Stimulated activated naive CD8-positive, alpha-beta T cell treated with anti-CD3 and anti-CD28 coated beads, Interleukin-15, Interleukin-2, amounts not matched to agents 100 ng/mL and 50 ng/mL, for 24 hours (primary cell): ENCODE measurements at regions not wholly inside any gene's neighbourhood (a gene's known extent, or its start where the extent isn't known, plus 50 kb on each side); places are given as distances from the start of the nearest gene placed in this dataset.
A peak's percentile ranks its signal among the peaks of the same experiment; 100 is the strongest.
"Not testable (repeated sequence)": the region's sequence is repeated elsewhere in the genome, so short reads cannot be mapped to it uniquely, and the experiment has no call there.

ENCODE experiments used
- H3K27ac Mint-ChIP-seq: one replicate; pipeline ENCODE4 v1.8.0; 2021; ENCODE audit warnings: mild to moderate bottlenecking, mixed read lengths
- H3K27me3 Mint-ChIP-seq: one replicate; pipeline ENCODE4 v1.8.0; 2021; ENCODE audit warnings: mixed read lengths
- H3K36me3 Mint-ChIP-seq: one replicate; pipeline ENCODE4 v1.8.0; 2021; ENCODE audit warnings: low read depth, mixed read lengths
- H3K4me1 Mint-ChIP-seq: one replicate; pipeline ENCODE4 v1.8.0; 2021; ENCODE audit warnings: low read depth, mixed read lengths
- H3K4me3 Mint-ChIP-seq: one replicate; pipeline ENCODE4 v1.8.0; 2021; ENCODE audit warnings: mild to moderate bottlenecking, mixed read lengths
- H3K9me3 Mint-ChIP-seq: one replicate; pipeline ENCODE4 v1.8.0; 2021; ENCODE audit warnings: mixed read lengths

DNA sequence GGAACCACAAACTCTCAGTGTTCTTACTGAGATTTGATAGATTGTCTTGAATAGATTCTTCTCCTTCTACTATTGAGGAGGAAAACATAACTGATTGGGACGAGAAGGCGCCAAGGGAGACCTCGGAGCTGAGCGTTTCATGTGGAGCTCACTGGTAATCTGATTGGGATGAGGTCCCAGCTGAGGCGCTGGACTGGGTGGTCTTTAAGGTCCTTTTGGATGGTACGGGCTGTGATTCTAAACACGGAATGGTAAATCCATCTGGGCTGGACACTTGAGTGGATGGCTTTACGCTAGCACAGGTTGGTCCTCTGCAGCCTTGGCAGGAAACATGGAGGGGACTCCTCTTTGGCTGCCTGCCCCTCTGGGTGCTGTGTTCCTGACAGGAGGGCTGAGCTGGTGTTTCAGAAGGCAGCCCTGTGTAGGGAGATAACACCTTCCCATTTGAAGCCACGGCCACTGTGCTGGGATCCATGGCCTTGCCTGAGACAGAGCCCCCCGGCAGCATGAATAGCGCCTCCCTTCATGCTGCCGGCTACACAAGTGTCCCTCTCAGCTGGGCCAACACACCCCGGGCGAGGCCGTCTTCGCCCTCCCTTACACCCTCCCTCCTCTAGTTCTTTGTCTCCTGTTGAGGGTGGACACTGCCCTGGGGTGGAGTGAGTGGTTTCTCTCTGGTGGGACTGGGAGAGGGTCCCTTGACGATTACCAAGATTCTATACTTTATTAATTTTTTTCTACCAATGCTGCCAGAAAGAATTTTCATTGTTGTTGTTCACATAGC is 203.2 kb upstream of the SHH start:
- Mint-ChIP-seq H3K4me1 (peaks cover 14% of the 10 kb centered on the region), H3K4me3 (no peak overlapping the region), H3K27ac (no peak overlapping the region), H3K27me3 (no peaks in the 10 kb centered on the region), H3K36me3 (no peaks in the 10 kb centered on the region), H3K9me3 (peaks cover 15% of the 10 kb centered on the region)

DNA sequence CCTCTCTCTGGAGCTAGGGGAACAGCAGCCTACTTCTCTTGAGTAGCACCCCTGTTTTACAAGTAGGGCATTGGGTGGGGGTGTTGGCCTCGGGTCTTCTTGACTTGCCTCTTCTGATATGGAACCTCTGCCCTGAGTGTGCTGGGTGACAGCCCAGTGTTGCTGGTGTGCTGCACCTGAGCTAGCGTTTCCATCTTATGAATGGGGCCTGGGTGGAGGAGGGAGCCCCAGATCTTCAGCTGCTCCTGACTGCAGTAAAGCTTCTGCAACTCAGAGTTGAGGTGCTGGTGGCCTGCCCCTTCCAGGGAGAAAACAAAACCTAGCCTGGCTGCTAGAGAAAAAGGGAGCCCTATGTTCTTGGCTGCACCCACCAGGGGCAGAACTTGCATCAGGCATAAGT is 202.5 kb upstream of the SHH start:
- Mint-ChIP-seq H3K9me3 (peaks cover 20% of the 10 kb centered on the region), H3K4me1 (peaks cover 8% of the 10 kb centered on the region), H3K36me3 (no peaks in the 10 kb centered on the region), H3K4me3 (no peak overlapping the region), H3K27me3 (no peaks in the 10 kb centered on the region), H3K27ac (no peak overlapping the region)

DNA sequence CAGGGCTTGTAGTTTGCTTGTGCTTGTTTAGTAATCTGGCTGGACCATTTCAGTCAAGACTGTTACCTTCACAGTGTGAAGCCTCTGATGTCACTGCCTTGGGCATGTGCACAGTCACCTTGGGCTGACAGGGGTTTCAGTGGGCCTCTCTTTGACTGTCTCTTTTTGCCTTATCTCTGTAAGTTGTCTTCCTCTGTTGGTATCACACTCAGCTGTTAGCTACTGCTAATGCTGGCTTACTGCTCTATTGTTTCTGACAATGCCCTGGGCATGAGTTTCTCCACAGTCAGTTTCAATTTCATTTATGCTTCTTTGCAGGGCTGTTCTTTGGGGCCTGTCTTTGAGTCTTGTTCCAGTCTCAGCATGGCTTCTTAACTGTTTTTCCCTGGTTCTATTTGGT is 201.9 kb upstream of the SHH start:
- Mint-ChIP-seq H3K27me3 (no peaks in the 10 kb centered on the region), H3K4me3 (no peak overlapping the region), H3K36me3 (no peaks in the 10 kb centered on the region), H3K9me3 (peaks cover 23% of the 10 kb centered on the region), H3K27ac (no peak overlapping the region), H3K4me1 (peaks cover 5% of the 10 kb centered on the region)

DNA sequence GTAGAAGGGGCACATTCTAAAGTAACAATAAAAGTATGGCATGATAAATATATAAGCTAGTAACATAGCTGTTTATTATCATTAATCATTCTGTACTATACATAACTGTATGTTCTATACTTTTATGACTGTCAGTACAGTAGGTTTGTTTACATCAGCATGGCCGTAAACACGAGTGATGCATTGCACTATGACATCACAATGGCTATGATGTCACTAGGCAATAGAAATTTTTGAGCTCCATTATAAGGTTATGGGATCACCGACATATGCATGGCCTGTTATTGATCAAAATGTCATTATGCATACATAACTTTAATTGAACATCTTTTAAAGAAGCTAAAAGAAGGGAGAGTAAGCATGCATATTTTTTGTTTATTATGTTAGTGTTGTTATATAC is 200.1 kb upstream of the SHH start:
- H3K27me3 Mint-ChIP-seq = no peaks in the 10 kb centered on the region
- peaks cover 16% of the 10 kb centered on the region for H3K9me3 Mint-ChIP-seq
- H3K36me3 Mint-ChIP-seq = no peaks in the 10 kb centered on the region

DNA sequence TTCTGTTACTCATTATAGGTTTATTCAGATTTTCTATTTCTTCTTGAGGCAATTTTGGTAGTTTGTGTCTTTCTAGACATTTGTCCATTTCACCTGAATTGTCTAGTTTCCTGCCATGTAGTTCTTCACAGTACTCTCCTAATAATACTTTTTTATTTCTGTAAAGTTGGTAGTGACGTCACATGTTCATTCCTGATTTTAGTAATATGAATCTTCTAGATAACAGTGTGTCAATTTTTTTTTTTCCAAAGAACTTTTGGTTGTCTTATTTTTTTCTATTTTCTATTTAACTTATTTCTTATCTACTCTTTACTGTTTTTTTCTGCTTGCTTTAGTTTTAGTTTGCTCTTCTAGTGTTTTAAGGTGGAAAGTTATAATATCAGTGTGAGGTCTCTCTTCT is 197.3 kb upstream of the SHH start:
- peaks cover 16% of the 10 kb centered on the region for H3K9me3 Mint-ChIP-seq
- peaks cover 5% of the 10 kb centered on the region for H3K4me1 Mint-ChIP-seq
- no peak overlapping the region for H3K4me3 Mint-ChIP-seq

More for the DNA sequence above, 200.1 kb upstream of the SHH start:
- Mint-ChIP-seq H3K4me1 (peaks cover 5% of the 10 kb centered on the region), H3K27ac (no peak overlapping the region), H3K4me3 (no peak overlapping the region)

DNA sequence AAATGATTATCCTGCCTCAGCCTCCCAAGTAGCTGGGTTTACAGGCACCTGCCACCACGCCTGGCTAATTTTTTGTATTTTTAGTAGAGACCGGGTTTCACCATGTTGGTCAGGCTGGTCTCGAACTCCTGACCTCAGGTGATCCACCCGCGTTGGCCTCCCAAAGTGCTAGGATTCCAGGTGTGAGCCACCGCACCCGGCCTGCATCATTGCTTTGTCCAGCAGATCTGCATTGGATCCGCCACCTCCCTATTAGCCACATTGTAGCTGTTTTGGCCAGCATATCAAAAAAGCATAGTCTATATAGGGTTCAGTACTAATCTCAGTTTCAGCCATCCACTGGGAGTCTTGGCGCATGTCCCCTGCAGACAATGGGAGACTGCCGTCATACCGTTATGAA is 194.6 kb upstream of the SHH start:
- H3K27me3 Mint-ChIP-seq, H3K9me3 Mint-ChIP-seq, H3K36me3 Mint-ChIP-seq, H3K27ac Mint-ChIP-seq, H3K4me3 Mint-ChIP-seq: not testable (repeated sequence)
- H3K4me1 Mint-ChIP-seq = peaks cover 12% of the 10 kb centered on the region

More for the DNA sequence above, 197.3 kb upstream of the SHH start:
- H3K36me3 Mint-ChIP-seq = no peaks in the 10 kb centered on the region
- no peak overlapping the region for H3K27ac Mint-ChIP-seq
- no peaks in the 10 kb centered on the region for H3K27me3 Mint-ChIP-seq

DNA sequence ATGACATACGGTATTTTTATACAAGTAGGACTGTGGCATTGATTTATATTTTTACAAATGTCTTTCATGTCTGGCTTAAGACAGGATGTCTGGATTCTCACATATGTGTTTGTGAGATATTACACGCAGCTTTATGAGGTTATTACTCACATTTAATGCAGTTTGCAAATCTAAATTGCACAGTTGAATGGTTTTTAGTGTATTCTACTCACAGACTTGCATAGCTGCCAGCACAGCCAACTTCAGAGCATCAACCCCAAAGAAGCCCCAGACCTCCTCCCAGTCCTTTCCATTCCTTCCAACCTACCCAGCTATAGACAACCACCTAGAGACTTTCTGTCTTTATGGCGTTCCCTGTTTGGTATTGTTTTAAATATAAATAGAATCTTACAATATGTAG is 193.8 kb upstream of the SHH start:
- peaks cover 9% of the 10 kb centered on the region for H3K9me3 Mint-ChIP-seq
- H3K27ac Mint-ChIP-seq = no peak overlapping the region
- H3K4me3 Mint-ChIP-seq = no peak overlapping the region
- no peaks in the 10 kb centered on the region for H3K36me3 Mint-ChIP-seq
- H3K27me3 Mint-ChIP-seq = no peaks in the 10 kb centered on the region
- H3K4me1 Mint-ChIP-seq = peaks cover 14% of the 10 kb centered on the region

DNA sequence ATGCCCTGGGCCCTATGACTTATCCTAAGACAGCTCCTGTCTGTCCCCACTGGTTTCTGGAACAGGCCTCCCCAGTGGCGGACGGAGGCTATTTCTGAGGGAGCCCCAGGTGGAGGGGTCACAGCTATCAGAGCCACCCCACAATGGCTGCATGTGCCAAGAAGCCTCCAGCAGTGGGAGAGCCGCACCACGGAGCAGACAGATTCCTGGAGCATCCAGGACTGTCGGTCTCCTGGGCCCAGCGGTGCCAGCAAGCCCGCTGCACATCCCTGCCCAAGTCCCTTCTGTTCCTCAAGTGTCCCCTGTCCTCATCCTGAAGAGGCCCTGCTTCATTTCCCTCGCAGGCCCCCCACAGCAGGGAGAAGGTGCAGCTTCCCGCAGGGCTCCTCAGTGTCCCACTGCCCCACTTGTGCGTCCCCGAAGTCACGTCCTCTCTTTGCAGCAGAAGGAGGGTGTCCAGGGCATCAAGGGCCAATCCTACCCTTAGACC is 193.0 kb upstream of the SHH start:
- H3K9me3 Mint-ChIP-seq = peaks cover 6% of the 10 kb centered on the region
- peaks cover 20% of the 10 kb centered on the region for H3K4me1 Mint-ChIP-seq
- no peak overlapping the region for H3K27ac Mint-ChIP-seq
- no peaks in the 10 kb centered on the region for H3K27me3 Mint-ChIP-seq
- H3K4me3 Mint-ChIP-seq = no peak overlapping the region
- no peaks in the 10 kb centered on the region for H3K36me3 Mint-ChIP-seq

DNA sequence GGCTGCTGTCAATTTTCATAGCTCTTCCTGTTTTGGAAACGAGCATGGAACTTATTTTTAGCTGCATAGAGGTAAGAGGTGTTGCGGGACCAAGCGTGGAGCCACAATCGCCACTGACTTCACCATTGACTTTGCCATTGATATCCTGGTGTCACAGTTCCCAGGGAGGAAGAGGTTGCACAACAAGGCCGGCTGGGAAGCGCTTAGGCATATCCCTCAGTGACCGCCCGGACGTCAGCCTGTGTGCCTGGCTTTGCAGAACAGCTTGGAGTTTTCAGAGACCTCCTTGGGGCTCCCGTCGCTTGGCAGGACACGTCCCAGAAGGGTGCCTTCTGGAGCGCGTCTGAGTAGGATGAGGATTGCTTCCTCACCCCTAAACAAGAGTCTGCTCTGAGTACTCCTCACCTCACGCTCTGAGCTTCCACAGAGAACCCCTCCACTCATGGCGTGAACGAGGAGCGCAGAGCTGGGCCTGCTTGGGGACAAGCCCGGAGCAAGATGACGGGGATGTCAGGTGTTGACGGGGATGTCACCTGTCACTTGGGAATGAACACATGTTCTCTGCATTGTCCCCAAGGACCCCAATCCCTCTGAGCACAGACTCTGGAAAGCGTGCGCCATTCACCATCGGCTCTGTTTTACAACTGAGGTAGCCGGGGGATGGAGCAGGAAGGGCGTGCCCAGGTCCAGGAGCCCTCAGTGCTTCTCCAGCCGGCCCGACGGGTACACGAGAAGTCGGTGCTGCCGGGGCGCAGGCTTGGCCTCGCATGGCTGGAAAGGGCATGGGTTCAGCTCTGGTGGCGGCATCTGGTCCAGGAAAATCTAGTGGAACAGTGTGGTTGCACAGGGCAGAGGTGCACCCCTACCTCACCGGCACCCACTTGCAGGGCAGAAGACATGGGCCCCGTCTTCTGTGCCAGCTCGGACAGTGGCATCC is 192.3 kb upstream of the SHH start:
- H3K9me3 Mint-ChIP-seq = peaks cover under 1% of the 10 kb centered on the region
- H3K36me3 Mint-ChIP-seq = no peaks in the 10 kb centered on the region
- H3K27ac Mint-ChIP-seq = no peak overlapping the region
- peaks cover 21% of the 10 kb centered on the region for H3K4me1 Mint-ChIP-seq
- no peaks in the 10 kb centered on the region for H3K27me3 Mint-ChIP-seq
- no peak overlapping the region for H3K4me3 Mint-ChIP-seq

DNA sequence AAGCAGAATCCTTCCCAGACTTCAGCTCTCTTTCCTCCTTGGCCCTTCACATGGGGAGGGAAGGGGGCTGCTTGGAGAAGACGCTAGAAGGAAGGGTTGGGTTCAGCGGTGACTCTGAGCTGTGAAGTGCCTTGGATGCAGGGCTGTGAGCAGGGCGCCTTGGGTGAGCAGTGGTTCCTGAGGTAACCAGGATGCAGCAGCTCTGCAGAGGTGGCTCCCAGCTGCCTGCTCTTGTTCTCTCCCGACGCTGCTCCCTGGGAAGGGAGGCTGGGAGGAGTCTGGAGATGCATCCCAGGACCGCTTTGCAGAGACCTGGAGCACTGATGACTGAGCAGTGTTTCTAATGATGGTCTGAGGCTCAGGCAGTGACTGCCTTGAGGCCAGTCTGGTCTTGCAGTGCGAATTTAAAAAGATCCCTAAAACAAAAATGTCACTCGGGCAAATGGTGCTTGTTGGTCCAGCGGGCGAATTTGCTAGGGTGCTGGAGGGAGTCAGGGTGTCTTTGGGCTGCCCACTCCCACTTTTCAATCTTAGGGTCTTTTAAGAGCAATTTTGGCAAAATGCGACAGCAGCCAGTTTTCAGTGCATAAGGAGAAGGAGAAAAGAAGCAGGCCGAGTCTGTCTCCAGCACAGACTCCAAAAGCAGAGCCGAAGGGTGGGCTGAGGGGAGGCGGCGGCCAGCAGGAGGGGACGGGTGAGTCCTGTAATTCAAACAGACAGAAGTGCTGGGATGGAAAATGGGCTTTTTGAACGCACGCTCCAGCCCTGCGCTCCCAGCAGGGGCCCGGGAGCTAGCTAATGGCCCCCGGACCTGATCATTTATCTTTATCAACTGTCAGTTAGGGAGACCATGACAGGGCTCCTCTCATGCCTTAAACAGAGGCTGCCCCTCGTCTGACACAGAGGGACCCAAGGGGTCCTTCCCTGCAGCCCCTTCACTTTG is 191.2 kb upstream of the SHH start:
- no peaks in the 10 kb centered on the region for H3K9me3 Mint-ChIP-seq
- no peak overlapping the region for H3K27ac Mint-ChIP-seq
- no peak overlapping the region for H3K4me3 Mint-ChIP-seq

DNA sequence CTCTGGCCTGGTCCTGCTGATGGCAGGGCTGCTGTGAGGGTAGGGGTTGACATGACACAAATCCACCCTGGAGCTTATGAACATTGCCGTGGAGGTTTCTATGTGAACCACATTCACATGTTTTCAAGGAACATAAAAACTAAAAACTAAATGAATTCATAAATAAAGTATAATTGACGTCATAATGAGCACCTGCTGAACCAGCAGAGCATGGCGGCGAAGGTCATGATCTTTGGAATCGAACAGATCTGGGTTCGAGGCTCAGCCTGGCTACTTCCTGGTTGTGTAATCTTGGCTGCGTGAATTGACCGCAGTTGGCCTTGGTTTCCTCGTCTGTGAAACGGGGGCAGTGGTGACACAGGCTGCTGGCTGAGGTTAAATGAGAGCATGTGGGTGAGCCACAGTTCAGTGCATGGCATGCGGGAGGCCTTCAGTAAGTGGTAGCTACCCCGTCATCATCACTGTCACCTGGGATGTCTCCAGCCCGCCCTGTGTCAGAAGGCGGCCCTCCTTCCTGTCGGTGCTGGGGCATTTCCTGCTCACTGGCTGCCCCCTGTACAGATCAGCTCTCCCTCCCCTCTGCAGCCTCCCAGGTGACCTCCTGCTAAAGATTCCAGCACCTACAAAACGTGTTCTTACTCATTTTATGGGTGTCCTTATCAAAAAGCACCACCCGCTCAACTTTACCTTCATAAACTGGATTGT is 190.3 kb upstream of the SHH start:
- Mint-ChIP-seq H3K9me3 (no peaks in the 10 kb centered on the region), H3K36me3 (no peaks in the 10 kb centered on the region), H3K4me1 (peaks cover 32% of the 10 kb centered on the region), H3K27ac (peak overlapping the region; percentile 41), H3K4me3 (no peak overlapping the region), H3K27me3 (no peaks in the 10 kb centered on the region)

More for the DNA sequence above, 191.2 kb upstream of the SHH start:
- Mint-ChIP-seq H3K36me3 (no peaks in the 10 kb centered on the region), H3K4me1 (peaks cover 23% of the 10 kb centered on the region), H3K27me3 (no peaks in the 10 kb centered on the region)

DNA sequence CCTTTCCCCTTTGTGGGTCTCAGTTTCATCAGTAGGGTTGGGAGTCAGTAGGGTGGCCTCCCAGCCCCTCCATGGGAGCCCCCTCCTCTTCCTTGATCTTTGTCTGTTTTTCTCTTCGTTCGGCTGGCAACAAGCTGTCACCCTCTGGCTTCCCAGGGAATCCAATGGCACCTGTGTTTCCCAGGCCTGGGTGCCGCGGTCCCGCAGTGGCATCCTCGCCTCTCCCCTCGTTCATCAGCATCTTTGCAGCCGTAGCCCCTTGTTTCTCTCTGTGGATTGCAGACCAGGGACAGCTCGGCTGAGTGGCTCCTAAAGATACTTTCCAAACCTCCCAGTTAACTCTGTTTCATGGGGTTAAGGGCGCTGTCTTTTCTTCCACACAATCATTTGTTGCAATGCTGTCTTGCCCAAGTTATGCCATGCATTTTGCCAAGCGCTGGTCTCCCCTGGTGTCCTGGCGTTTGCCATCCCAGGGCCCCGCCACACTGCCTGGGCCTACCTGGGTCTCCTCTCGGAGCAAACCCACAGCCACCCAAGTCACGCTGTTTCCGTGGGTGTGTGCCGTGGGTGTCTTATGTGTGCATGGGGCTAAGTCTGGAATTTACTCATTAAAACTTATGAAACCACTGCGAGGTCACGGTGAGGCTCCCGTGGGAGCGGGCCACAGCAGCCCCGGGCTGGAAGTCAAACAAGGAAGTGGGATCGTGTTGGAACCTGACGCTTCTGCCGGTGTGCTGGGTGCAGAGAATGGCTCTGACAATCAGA is 189.4 kb upstream of the SHH start:
- H3K9me3 Mint-ChIP-seq = no peaks in the 10 kb centered on the region
- H3K36me3 Mint-ChIP-seq = no peaks in the 10 kb centered on the region
- H3K4me1 Mint-ChIP-seq = peaks cover 41% of the 10 kb centered on the region
- H3K4me3 Mint-ChIP-seq = no peak overlapping the region
- no peak overlapping the region for H3K27ac Mint-ChIP-seq
- peaks cover 7% of the 10 kb centered on the region for H3K27me3 Mint-ChIP-seq

DNA sequence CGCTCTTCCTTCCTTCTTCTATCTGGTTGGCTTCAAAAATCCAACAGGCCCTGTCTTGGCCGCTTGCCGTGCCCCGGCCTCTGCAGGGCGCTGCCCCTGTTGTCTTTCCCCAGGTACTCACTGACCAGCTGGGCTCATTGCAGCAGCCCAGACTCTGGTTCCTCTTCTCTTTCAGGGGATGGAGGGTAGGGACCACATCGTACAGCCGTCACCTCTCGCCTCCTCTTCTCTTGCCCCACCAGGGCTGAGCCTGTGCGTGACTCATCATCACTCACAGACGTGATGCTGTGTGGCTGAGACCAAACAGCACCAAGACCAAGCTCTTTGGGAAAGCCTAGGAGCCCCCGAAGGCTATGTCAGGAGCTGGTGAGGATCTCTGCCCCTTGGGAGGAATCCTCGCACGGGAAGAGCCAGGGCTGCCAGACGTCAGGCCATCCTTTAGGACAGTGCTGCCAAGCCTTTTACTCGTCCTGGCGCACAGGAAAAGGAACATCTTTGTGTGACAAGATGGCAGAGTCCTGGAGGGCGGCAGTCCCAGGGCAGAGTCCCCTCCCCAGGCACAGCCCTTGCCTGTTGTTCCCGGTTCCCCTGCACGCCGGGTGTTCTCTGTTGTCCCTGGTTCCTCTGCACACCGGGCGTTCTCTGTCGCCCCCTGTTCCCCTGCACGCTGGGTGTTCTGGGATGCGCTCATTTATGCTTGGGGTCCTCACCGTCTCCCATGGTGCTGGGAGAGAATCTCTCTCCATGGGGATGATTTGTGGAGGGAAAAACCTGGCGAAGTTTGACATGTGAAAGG is 188.5 kb upstream of the SHH start:
- Mint-ChIP-seq H3K27ac (peak overlapping the region; percentile 26), H3K4me1 (peaks cover 49% of the 10 kb centered on the region), H3K9me3 (no peaks in the 10 kb centered on the region), H3K27me3 (peaks cover 8% of the 10 kb centered on the region), H3K36me3 (no peaks in the 10 kb centered on the region), H3K4me3 (no peak overlapping the region)
